WTC11 (cell line): ENCODE measurements at regions not wholly inside any gene's neighbourhood (a gene's known extent, or its start where the extent isn't known, plus 50 kb on each side); places are given as distances from the start of the nearest gene placed in this dataset.

Source experiments
- CBFB ChIP-seq: sonication (generic); formaldehyde crosslinking; IDR thresholded peaks from 2 replicates; pipeline ENCODE4 v1.8.1; 2022; ENCODE audit warnings: mild to moderate bottlenecking, low read depth, missing genetic modification reagents
- CREB1 ChIP-seq: sonication (generic); formaldehyde crosslinking; IDR thresholded peaks from 2 replicates; pipeline ENCODE4 v1.8.0; 2023; ENCODE audit warnings: mild to moderate bottlenecking, missing genetic modification reagents
- ESRRA ChIP-seq: sonication (generic); formaldehyde crosslinking; IDR thresholded peaks from 2 replicates; pipeline ENCODE4 v1.8.1; 2022; ENCODE audit warnings: mild to moderate bottlenecking, missing genetic modification reagents, borderline replicate concordance
- FOXK1 ChIP-seq: sonication (generic); formaldehyde crosslinking; IDR thresholded peaks from 2 replicates; pipeline ENCODE4 v1.8.0; 2022; ENCODE audit warnings: mild to moderate bottlenecking, moderate library complexity, missing genetic modification reagents
- TEAD4 ChIP-seq: sonication (generic); formaldehyde crosslinking; IDR thresholded peaks from 2 replicates; pipeline ENCODE4 v1.8.0; 2022; ENCODE audit warnings: mild to moderate bottlenecking, missing genetic modification reagents
- TP53 ChIP-seq: sonication (generic); formaldehyde crosslinking; IDR thresholded peaks from 2 replicates; pipeline ENCODE4 v1.8.1; 2023; ENCODE audit warnings: mild to moderate bottlenecking, missing genetic modification reagents
- ZBTB21 ChIP-seq: sonication (generic); formaldehyde crosslinking; IDR thresholded peaks from 2 replicates; pipeline ENCODE4 v1.8.1; 2023; ENCODE audit warnings: mild to moderate bottlenecking, missing genetic modification reagents, borderline replicate concordance
- TF ChIP-seq, protein P1 (sequence below): sonication (generic); formaldehyde crosslinking; IDR thresholded peaks from 2 replicates; pipeline ENCODE4 v1.8.1; 2022; ENCODE audit warnings: low read depth, mild to moderate bottlenecking, moderate library complexity, missing genetic modification reagents, borderline replicate concordance
- TF ChIP-seq, protein P2 (sequence below): fragments of 200-600 bp; IDR thresholded peaks from 2 replicates; pipeline ENCODE4 v1.8.0; 2022; ENCODE audit warnings: antibody characterized with exemption
- TF ChIP-seq, protein P3 (sequence below): sonication (generic); formaldehyde crosslinking; IDR thresholded peaks from 2 replicates; pipeline ENCODE4 v1.8.1; 2022; ENCODE audit warnings: low read depth, missing genetic modification reagents, borderline replicate concordance
- TF ChIP-seq, protein P4 (sequence below): sonication (generic); formaldehyde crosslinking; conservative IDR thresholded peaks from 2 replicates; pipeline ENCODE4 v1.8.1; 2022; ENCODE audit warnings: mild to moderate bottlenecking, missing genetic modification reagents
- TF ChIP-seq, protein P5 (sequence below): sonication (generic); formaldehyde crosslinking; IDR thresholded peaks from 2 replicates; pipeline ENCODE4 v1.8.0; 2022; ENCODE audit warnings: mild to moderate bottlenecking, missing genetic modification reagents
- TF ChIP-seq, protein P6 (sequence below): fragments of 250-450 bp; sonication (Bioruptor Pico); IDR thresholded peaks from 2 replicates; pipeline ENCODE4 v2.1.2; 2022; ENCODE audit warnings: mild to moderate bottlenecking, moderate library complexity
- TF ChIP-seq, protein P7 (sequence below): sonication (generic); formaldehyde crosslinking; IDR thresholded peaks from 2 replicates; pipeline ENCODE4 v1.8.1; 2023; ENCODE audit warnings: mild to moderate bottlenecking, missing genetic modification reagents, borderline replicate concordance

DNA sequence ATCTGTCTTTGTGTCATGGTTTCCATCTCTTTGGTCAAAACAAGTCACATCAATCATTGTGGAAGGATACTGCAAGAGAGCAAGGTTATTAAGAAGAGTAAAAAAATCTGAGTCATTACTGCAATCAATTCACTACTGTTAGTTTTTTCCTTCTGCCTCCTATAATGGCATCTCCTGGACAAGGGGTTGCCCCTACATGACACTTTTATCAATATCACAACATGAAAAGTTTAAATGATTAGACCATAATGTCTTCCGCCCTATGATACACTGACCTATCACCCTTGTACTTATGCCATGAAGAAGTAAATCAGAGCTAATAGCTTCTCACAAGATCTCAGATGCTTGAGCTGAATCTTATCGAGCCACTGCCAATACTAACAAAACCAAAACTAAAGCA lies 223.9 kb downstream of the KCNK2 start:
- TF ChIP-seq TP53 (CRISPR knock-in tag) (no peak), FOXK1 (no peak), CREB1 (CRISPR knock-in tag) (no peak), ESRRA (CRISPR knock-in tag) (no peak), ZBTB21 (CRISPR knock-in tag) (no peak), TEAD4 (CRISPR knock-in tag) (no peak), CBFB (CRISPR knock-in tag) (no peak)
- TF ChIP-seq, protein P1, sequence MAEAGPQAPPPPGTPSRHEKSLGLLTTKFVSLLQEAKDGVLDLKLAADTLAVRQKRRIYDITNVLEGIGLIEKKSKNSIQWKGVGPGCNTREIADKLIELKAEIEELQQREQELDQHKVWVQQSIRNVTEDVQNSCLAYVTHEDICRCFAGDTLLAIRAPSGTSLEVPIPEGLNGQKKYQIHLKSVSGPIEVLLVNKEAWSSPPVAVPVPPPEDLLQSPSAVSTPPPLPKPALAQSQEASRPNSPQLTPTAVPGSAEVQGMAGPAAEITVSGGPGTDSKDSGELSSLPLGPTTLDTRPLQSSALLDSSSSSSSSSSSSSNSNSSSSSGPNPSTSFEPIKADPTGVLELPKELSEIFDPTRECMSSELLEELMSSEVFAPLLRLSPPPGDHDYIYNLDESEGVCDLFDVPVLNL (CRISPR knock-in tag): no peak
- TF ChIP-seq, protein P2, sequence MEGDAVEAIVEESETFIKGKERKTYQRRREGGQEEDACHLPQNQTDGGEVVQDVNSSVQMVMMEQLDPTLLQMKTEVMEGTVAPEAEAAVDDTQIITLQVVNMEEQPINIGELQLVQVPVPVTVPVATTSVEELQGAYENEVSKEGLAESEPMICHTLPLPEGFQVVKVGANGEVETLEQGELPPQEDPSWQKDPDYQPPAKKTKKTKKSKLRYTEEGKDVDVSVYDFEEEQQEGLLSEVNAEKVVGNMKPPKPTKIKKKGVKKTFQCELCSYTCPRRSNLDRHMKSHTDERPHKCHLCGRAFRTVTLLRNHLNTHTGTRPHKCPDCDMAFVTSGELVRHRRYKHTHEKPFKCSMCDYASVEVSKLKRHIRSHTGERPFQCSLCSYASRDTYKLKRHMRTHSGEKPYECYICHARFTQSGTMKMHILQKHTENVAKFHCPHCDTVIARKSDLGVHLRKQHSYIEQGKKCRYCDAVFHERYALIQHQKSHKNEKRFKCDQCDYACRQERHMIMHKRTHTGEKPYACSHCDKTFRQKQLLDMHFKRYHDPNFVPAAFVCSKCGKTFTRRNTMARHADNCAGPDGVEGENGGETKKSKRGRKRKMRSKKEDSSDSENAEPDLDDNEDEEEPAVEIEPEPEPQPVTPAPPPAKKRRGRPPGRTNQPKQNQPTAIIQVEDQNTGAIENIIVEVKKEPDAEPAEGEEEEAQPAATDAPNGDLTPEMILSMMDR: no peak
- TF ChIP-seq, protein P3, sequence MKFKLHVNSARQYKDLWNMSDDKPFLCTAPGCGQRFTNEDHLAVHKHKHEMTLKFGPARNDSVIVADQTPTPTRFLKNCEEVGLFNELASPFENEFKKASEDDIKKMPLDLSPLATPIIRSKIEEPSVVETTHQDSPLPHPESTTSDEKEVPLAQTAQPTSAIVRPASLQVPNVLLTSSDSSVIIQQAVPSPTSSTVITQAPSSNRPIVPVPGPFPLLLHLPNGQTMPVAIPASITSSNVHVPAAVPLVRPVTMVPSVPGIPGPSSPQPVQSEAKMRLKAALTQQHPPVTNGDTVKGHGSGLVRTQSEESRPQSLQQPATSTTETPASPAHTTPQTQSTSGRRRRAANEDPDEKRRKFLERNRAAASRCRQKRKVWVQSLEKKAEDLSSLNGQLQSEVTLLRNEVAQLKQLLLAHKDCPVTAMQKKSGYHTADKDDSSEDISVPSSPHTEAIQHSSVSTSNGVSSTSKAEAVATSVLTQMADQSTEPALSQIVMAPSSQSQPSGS (CRISPR knock-in tag): no peak
- TF ChIP-seq, protein P4, sequence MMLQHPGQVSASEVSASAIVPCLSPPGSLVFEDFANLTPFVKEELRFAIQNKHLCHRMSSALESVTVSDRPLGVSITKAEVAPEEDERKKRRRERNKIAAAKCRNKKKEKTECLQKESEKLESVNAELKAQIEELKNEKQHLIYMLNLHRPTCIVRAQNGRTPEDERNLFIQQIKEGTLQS (CRISPR knock-in tag): no peak
- TF ChIP-seq, protein P5, sequence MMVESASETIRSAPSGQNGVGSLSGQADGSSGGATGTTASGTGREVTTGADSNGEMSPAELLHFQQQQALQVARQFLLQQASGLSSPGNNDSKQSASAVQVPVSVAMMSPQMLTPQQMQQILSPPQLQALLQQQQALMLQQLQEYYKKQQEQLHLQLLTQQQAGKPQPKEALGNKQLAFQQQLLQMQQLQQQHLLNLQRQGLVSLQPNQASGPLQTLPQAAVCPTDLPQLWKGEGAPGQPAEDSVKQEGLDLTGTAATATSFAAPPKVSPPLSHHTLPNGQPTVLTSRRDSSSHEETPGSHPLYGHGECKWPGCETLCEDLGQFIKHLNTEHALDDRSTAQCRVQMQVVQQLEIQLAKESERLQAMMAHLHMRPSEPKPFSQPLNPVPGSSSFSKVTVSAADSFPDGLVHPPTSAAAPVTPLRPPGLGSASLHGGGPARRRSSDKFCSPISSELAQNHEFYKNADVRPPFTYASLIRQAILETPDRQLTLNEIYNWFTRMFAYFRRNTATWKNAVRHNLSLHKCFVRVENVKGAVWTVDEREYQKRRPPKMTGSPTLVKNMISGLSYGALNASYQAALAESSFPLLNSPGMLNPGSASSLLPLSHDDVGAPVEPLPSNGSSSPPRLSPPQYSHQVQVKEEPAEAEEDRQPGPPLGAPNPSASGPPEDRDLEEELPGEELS (CRISPR knock-in tag): no peak
- TF ChIP-seq, protein P6, sequence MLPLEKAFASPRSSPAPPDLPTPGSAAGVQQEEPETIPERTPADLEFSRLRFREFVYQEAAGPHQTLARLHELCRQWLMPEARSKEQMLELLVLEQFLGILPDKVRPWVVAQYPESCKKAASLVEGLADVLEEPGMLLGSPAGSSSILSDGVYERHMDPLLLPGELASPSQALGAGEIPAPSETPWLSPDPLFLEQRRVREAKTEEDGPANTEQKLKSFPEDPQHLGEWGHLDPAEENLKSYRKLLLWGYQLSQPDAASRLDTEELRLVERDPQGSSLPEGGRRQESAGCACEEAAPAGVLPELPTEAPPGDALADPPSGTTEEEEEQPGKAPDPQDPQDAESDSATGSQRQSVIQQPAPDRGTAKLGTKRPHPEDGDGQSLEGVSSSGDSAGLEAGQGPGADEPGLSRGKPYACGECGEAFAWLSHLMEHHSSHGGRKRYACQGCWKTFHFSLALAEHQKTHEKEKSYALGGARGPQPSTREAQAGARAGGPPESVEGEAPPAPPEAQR (CRISPR knock-in tag): no peak
- TF ChIP-seq, protein P7, sequence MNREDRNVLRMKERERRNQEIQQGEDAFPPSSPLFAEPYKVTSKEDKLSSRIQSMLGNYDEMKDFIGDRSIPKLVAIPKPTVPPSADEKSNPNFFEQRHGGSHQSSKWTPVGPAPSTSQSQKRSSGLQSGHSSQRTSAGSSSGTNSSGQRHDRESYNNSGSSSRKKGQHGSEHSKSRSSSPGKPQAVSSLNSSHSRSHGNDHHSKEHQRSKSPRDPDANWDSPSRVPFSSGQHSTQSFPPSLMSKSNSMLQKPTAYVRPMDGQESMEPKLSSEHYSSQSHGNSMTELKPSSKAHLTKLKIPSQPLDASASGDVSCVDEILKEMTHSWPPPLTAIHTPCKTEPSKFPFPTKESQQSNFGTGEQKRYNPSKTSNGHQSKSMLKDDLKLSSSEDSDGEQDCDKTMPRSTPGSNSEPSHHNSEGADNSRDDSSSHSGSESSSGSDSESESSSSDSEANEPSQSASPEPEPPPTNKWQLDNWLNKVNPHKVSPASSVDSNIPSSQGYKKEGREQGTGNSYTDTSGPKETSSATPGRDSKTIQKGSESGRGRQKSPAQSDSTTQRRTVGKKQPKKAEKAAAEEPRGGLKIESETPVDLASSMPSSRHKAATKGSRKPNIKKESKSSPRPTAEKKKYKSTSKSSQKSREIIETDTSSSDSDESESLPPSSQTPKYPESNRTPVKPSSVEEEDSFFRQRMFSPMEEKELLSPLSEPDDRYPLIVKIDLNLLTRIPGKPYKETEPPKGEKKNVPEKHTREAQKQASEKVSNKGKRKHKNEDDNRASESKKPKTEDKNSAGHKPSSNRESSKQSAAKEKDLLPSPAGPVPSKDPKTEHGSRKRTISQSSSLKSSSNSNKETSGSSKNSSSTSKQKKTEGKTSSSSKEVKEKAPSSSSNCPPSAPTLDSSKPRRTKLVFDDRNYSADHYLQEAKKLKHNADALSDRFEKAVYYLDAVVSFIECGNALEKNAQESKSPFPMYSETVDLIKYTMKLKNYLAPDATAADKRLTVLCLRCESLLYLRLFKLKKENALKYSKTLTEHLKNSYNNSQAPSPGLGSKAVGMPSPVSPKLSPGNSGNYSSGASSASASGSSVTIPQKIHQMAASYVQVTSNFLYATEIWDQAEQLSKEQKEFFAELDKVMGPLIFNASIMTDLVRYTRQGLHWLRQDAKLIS (CRISPR knock-in tag): no peak
